Memory B cell (primary cell): ENCODE measurements at regions not wholly inside any gene's neighbourhood (a gene's known extent, or its start where the extent isn't known, plus 50 kb on each side); places are given as distances from the start of the nearest gene placed in this dataset.

Source experiments
- ATAC-seq: fragments of 150-1000 bp; cut with Tn5 transposase; 2 replicates; pipeline ENCODE4 v1.10.0; 2021; ENCODE audit warnings: low read depth, mild to moderate bottlenecking, moderate library complexity
- DNase-seq, 2 donors: peaks; one replicate each; pipeline ENCODE4 v3.0.0; 2022; ENCODE audit warnings: low spot score in 2 of 2
- H3K27ac Mint-ChIP-seq: one replicate; pipeline ENCODE4 v1.8.0; 2022; ENCODE audit warnings: mild to moderate bottlenecking, moderate library complexity, mixed read lengths
- H3K27me3 Mint-ChIP-seq: one replicate; pipeline ENCODE4 v1.8.0; 2022; ENCODE audit warnings: mixed read lengths
- H3K36me3 Mint-ChIP-seq: one replicate; pipeline ENCODE4 v1.8.0; 2022; ENCODE audit warnings: mild to moderate bottlenecking, mixed read lengths
- H3K4me1 Mint-ChIP-seq: one replicate; pipeline ENCODE4 v1.8.0; 2022; ENCODE audit warnings: mixed read lengths
- H3K4me3 Mint-ChIP-seq: one replicate; pipeline ENCODE4 v1.8.0; 2022; ENCODE audit warnings: mild to moderate bottlenecking, moderate library complexity, mixed read lengths
- H3K9me3 Mint-ChIP-seq: one replicate; pipeline ENCODE4 v1.8.0; 2022; ENCODE audit warnings: mixed read lengths

GRCh38 chr18:76584414-76585310, 89.6 kb upstream of the ZNF516 start:
- H3K9me3 Mint-ChIP-seq: peaks cover 1% of the 10 kb centered on the region
- H3K4me3 Mint-ChIP-seq: no peak overlapping the region
- H3K27ac Mint-ChIP-seq: no peak overlapping the region
- DNase-seq (no peak), ATAC-seq (no peak)
- no peaks in the 10 kb centered on the region for H3K36me3 Mint-ChIP-seq
- peaks cover 2% of the 10 kb centered on the region for H3K27me3 Mint-ChIP-seq
- H3K4me1 Mint-ChIP-seq: no peaks in the 10 kb centered on the region

GRCh38 chr18:76581261-76581660, 86.2 kb upstream of the ZNF516 start:
- ATAC-seq: no peak
- DNase-seq: no peak
- Mint-ChIP-seq H3K9me3 (peaks cover 1% of the 10 kb centered on the region), H3K27ac (no peak overlapping the region), H3K36me3 (no peaks in the 10 kb centered on the region), H3K27me3 (peaks cover 3% of the 10 kb centered on the region), H3K4me3 (no peak overlapping the region), H3K4me1 (peaks cover 2% of the 10 kb centered on the region)

GRCh38 chr18:76580288-76580962, 85.4 kb upstream of the ZNF516 start:
- H3K27ac Mint-ChIP-seq: no peak overlapping the region
- no peak for ATAC-seq

GRCh38 chr18:76579301-76579695, 84.3 kb upstream of the ZNF516 start:
- ATAC-seq (no peak), DNase-seq (no peak)
- Mint-ChIP-seq H3K27ac (no peak overlapping the region), H3K9me3 (peaks cover 1% of the 10 kb centered on the region), H3K27me3 (peaks cover 5% of the 10 kb centered on the region), H3K36me3 (no peaks in the 10 kb centered on the region), H3K4me3 (no peak overlapping the region), H3K4me1 (peaks cover 2% of the 10 kb centered on the region)

More at GRCh38 chr18:76580288-76580962, 85.4 kb upstream of the ZNF516 start:
- H3K36me3 Mint-ChIP-seq: no peaks in the 10 kb centered on the region
- no peak for DNase-seq
- peaks cover 3% of the 10 kb centered on the region for H3K27me3 Mint-ChIP-seq
- peaks cover 1% of the 10 kb centered on the region for H3K9me3 Mint-ChIP-seq
- H3K4me3 Mint-ChIP-seq: no peak overlapping the region
- peaks cover 2% of the 10 kb centered on the region for H3K4me1 Mint-ChIP-seq

- H3K4me1 Mint-ChIP-seq: peaks cover 2% of the 10 kb centered on the region
- DNase-seq: no peak
- H3K4me3 Mint-ChIP-seq: peak overlapping the region; percentile 8
- H3K27me3 Mint-ChIP-seq: peaks cover 5% of the 10 kb centered on the region
- H3K9me3 Mint-ChIP-seq: peaks cover 1% of the 10 kb centered on the region
- no peak for ATAC-seq
- H3K27ac Mint-ChIP-seq: no peak overlapping the region
- H3K36me3 Mint-ChIP-seq: no peaks in the 10 kb centered on the region
Measured at GRCh38 chr18:76578571-76579300, 83.7 kb upstream of the ZNF516 start.

GRCh38 chr18:76573325-76574025, 78.4 kb upstream of the ZNF516 start:
- Mint-ChIP-seq H3K4me3 (no peak overlapping the region), H3K36me3 (no peaks in the 10 kb centered on the region), H3K27ac (no peak overlapping the region), H3K27me3 (peaks cover 7% of the 10 kb centered on the region), H3K9me3 (no peaks in the 10 kb centered on the region), H3K4me1 (peaks cover under 1% of the 10 kb centered on the region)
- DNase-seq (no peak), ATAC-seq (no peak)

GRCh38 chr18:76572518-76573247, 77.6 kb upstream of the ZNF516 start:
- Mint-ChIP-seq H3K4me1 (no peaks in the 10 kb centered on the region), H3K36me3 (no peaks in the 10 kb centered on the region), H3K27ac (no peak overlapping the region), H3K4me3 (no peak overlapping the region), H3K9me3 (no peaks in the 10 kb centered on the region), H3K27me3 (peaks cover 6% of the 10 kb centered on the region)
- no peak for DNase-seq
- no peak for ATAC-seq

GRCh38 chr18:76571689-76572088, 76.6 kb upstream of the ZNF516 start:
- Mint-ChIP-seq H3K4me1 (no peaks in the 10 kb centered on the region), H3K27ac (no peak overlapping the region), H3K4me3 (no peak overlapping the region), H3K27me3 (peaks cover 10% of the 10 kb centered on the region), H3K9me3 (no peaks in the 10 kb centered on the region), H3K36me3 (no peaks in the 10 kb centered on the region)
- DNase-seq (no peak), ATAC-seq (no peak)

- ATAC-seq: no peak
- no peaks in the 10 kb centered on the region for H3K9me3 Mint-ChIP-seq
- H3K27me3 Mint-ChIP-seq: peaks cover 11% of the 10 kb centered on the region
- H3K36me3 Mint-ChIP-seq: no peaks in the 10 kb centered on the region
- DNase-seq: no peak
- no peak overlapping the region for H3K27ac Mint-ChIP-seq
- peaks cover 1% of the 10 kb centered on the region for H3K4me1 Mint-ChIP-seq
- no peak overlapping the region for H3K4me3 Mint-ChIP-seq
Measured at GRCh38 chr18:76570856-76571255, 75.8 kb upstream of the ZNF516 start.

GRCh38 chr18:76569644-76570419, 74.8 kb upstream of the ZNF516 start:
- H3K4me1 Mint-ChIP-seq: peaks cover 2% of the 10 kb centered on the region
- H3K27me3 Mint-ChIP-seq: peaks cover 10% of the 10 kb centered on the region
- H3K27ac Mint-ChIP-seq: no peak overlapping the region
- no peaks in the 10 kb centered on the region for H3K36me3 Mint-ChIP-seq
- no peak overlapping the region for H3K4me3 Mint-ChIP-seq
- no peaks in the 10 kb centered on the region for H3K9me3 Mint-ChIP-seq
- DNase-seq: no peak
- no peak for ATAC-seq

- peaks cover 10% of the 10 kb centered on the region for H3K27me3 Mint-ChIP-seq
- peaks cover 2% of the 10 kb centered on the region for H3K4me1 Mint-ChIP-seq
- ATAC-seq (no peak), DNase-seq (no peak)
- H3K36me3 Mint-ChIP-seq: no peaks in the 10 kb centered on the region
- H3K4me3 Mint-ChIP-seq: no peak overlapping the region
- H3K9me3 Mint-ChIP-seq: no peaks in the 10 kb centered on the region
- H3K27ac Mint-ChIP-seq: no peak overlapping the region
Measured at GRCh38 chr18:76568731-76569130, 73.7 kb upstream of the ZNF516 start.

GRCh38 chr18:76567835-76568445, 72.9 kb upstream of the ZNF516 start:
- Mint-ChIP-seq H3K4me3 (no peak overlapping the region), H3K4me1 (peaks cover 2% of the 10 kb centered on the region), H3K27ac (no peak overlapping the region), H3K27me3 (peaks cover 10% of the 10 kb centered on the region), H3K9me3 (no peaks in the 10 kb centered on the region), H3K36me3 (no peaks in the 10 kb centered on the region)
- DNase-seq (no peak), ATAC-seq (no peak)
